ENCODE measurements at regions not wholly inside any gene's neighbourhood (a gene's known extent, or its start where the extent isn't known, plus 50 kb on each side); places are given as distances from the start of the nearest gene placed in this dataset.

GRCh38 chr15:87461631-87462030 lies 794.9 kb downstream of the NTRK3 start:
- TF ChIP-seq CEBPB (IDR thresholded peaks at IDR 0.05) (no peak), CTCF (IDR thresholded peaks at IDR 0.05) (no peak), HOXA7 (CRISPR knock-in tag; IDR thresholded peaks at IDR 0.05) (no peak), MAFK (IDR thresholded peaks at IDR 0.05; ENCODE audit: partially characterized antibody) (no peak), FOSL2 (IDR thresholded peaks at IDR 0.05) (no peak), FOSL2 (CRISPR knock-in tag; IDR thresholded peaks at IDR 0.05) (no peak), POLR2A (IDR thresholded peaks at IDR 0.05; ENCODE audit: low read length) (no peak), NPAS2 (CRISPR knock-in tag; IDR thresholded peaks at IDR 0.05; ENCODE audit: borderline replicate concordance) (no peak), RFX5 (IDR thresholded peaks at IDR 0.05) (no peak), MYC (IDR thresholded peaks at IDR 0.05; ENCODE audit: borderline replicate concordance, low read length) (no peak)
- TF ChIP-seq, protein P1, sequence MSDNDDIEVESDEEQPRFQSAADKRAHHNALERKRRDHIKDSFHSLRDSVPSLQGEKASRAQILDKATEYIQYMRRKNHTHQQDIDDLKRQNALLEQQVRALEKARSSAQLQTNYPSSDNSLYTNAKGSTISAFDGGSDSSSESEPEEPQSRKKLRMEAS (IDR thresholded peaks at IDR 0.05), result no peak
